NCI-H2196 (cell line): ENCODE measurements at regions not wholly inside any gene's neighbourhood (a gene's known extent, or its start where the extent isn't known, plus 50 kb on each side); places are given as distances from the start of the nearest gene placed in this dataset.
"Not testable (repeated sequence)": the region's sequence is repeated elsewhere in the genome, so short reads cannot be mapped to it uniquely, and the experiment has no call there.

ENCODE experiments used
- DNase-seq: peaks from one replicate; lab custom pipeline; 2025; ENCODE audit not compliant: unreplicated experiment; lab: John Stamatoyannopoulos, UW

DNA sequence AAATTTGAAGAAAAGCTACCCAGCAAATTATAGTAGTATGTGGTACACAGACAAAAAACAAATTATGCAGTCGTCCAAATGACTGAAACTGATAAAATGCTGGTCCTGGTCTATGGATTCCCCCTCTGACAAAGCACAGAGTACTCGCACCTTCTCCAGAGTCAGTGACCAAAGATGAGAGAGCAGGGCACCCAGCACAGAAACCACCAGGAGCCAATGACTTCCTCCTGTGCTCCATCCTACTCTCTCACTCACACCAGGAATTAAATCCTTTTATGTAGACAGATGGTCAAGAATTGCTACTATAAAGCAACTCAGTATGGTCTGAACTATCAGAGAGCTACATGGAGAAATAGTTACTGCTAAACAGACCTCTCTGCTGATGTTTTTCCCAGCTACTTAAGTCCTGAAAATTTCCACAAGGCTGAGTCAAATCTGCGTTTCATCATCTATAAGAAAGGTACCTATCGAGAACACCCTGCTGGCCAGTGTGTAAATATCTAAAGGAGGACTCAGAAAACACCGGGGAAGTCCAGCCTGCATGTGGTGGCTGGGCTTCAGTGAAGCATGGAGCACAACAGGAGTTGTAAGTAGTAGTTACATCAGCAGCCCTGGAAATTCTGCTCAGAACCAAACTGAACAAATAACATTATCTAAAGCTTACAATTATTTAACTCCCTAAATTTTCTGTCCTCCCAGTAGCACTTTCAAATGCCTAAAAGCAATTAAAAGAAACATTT lies 84.5 kb upstream of the FBXO28 start:
- not testable (repeated sequence) for DNase-seq

DNA sequence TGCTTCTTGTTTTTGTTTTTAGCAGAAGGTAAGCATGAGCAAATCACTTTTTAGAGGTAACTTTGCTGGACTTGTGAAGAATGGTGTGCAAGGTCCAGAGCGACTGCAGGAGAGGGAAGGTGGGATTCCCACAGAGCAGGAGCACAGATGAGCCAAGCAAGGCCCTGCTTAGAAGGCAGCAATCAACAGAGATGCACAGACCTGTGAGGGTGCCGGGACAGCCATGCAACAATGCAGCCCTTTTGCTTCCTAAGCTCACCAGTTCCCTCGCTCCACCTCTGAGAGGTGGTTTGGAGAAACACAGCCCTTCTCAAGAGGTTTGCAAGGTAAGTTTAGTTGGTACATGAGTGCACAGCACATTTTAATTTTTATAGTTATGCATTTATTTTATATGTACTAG lies 85.1 kb upstream of the FBXO28 start:
- not testable (repeated sequence) for DNase-seq

DNA sequence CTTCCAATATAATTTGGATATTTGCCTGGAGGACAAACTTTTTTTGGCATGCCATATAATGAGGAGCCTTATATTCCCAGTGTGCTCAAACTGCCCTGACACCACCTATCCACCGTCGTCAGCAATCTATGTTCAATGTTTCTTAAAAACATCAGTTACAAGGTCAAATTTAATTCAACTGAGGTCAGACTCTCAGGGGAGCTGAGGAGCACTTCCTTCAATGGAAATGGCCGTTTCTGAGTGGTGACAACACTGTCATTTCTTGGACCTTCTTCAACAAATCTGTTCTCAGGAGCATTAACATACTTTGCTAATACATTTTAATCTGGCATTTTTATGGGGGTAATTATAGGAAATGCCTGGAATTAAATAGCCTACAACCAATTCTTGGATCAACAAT lies 90.8 kb upstream of the FBXO28 start:
- DNase-seq: not testable (repeated sequence)

DNA sequence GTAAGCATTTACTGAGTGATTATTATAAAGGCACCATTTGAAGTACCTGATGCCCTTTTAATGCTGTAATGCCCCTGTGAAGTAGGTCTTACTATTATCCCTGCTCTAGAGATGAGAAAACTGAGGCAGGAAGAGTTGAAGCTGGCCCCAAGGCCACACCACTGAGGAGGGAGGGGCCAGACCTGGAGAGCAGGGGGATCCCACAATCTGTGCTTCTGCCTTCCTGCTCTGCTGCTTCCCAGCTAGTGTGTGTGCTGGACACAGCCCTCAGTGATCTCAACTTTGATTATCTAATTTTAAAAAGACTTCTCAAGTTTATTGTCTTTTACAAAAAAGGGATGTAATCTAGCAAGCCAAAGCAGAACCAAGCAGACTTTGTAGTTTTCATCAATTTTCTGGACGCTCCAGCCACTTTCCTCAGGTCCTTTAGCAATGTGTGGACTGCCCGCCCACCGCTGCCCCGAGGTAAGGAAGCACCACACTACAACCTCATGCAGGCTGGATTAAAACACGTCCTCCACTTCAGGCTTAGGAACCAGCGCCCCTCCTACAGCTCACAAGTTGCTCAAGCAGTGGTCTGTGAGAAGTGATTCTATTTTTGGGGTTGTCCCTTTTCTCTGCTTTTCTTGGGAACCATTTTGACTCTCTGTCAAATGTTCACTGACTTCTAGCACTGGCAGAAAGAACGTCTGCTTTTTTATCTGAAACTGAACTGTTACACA lies 91.5 kb upstream of the FBXO28 start:
- not testable (repeated sequence) for DNase-seq

DNA sequence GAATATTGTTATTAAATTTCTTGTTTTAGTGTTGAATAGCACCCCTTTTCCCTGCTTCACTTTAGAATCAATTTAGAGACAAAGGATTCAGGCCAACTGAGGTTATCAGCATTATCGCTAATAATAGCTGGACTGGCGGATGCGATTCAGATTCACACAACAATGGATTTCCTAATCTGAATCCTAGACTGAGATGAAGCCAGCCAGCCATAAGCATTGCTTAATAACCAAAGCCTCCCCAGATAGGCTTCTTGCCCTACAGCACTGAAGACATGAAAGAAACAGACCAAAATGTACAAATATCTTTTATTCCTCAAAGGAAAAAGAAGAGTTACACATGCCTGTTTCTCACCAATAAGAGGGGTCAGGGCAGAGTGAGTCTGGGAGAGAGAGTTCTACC lies 94.0 kb upstream of the FBXO28 start:
- not testable (repeated sequence) for DNase-seq

DNA sequence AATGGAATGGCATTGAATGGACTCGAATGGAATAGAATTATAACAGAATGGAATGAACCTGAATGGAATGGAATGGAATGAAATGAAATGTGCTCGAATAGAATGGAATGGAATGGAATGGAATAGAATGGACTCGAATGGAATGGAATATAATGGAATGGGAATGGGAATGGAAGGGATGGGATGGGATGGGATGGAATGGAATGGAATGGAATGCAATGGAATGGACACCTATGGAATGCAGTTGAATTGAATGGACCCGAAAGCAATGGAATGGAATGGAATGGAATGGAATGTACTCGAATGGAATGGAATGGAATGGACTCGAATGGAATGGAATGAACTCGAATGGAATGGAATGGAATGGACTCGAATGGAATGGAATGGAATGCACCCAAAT lies 98.1 kb upstream of the FBXO28 start:
- not testable (repeated sequence) for DNase-seq

DNA sequence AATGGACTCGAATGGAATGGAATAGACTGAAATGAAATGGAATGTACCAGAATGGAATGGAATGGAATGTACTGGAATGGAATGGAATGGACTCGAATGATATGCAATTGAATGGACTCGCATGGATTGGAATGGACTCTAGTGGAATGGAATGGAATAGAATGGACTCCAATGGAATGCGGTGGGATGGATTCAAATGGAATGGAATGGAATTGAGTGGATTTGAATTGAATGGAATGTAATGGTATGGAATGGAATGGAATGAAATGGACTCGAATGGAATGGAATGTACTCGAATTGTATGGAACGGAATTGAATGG lies 99.6 kb upstream of the FBXO28 start:
- no peak for DNase-seq

DNA sequence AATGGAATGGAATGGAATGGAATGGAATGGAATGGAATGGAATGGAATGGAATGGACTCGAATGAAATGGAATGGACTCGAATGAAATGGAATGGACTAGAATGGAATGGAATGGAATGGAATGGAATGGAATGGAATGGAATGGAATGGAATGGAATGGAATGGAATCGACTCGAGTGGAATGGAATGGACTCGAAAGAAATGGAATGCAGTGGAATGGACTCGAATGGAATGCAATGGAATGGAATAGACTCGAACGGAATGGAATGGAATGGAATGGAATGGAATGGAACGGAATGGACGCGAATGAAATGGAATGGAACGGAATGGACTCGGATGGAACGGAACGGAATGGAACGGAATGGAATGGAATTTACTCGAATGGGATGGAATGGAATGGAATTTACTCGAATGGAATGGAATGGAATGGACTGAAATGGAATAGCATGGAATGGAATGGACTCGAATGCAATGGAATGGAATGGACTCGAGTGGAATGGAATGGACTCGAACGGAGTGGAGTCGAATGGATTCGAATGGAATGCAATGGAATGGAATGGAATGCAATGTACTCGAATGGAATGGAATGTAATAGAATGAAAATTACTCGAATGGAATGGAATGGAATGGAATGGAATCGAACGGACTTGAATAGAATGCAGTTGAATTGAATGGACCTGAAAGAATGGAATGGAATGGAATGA lies 100.1 kb upstream of the FBXO28 start:
- not testable (repeated sequence) for DNase-seq

DNA sequence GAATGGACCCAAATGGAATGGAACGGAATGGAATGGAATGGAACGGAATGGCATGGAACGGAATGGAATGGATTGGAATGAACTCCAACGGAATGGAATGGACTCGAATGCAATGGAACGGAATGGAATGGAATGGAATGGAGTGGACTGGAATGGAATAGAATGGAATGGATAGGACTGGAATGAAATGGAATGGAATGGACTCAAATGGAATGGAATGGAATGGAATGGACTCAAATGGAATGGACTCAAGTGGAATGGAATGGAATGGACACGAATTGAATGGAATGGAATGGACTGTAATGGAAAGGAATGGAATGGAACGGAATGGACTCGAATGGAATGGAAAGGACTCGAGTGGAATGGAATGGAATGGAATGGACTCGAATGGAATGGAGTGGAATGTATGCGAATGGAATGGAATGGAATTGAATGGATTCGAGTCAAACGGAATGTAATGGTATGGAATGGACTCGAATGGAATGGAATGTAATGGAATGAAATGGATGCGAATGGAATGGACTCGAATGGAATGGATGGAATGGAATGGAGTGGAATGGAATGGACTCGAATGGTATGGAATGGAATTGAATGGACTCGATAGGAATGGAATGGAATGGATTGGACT lies 101.0 kb upstream of the FBXO28 start:
- DNase-seq: not testable (repeated sequence)

DNA sequence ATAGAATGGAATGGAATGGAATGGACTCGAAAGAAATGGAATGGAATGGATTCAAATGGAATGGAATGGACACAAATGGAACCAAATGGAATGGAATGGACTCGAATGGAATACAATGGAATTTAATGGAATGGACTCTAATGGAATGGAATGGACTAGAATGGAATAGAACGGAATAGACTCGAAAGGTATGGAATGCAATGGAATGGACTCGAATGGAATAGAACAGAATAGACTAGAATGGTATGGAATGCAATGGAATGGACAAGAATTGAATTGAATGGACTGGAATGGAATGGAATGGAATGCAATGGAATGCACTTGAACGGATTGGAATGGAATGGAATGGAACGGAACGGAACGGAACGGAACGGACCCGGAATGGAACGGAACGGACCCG lies 101.7 kb upstream of the FBXO28 start:
- DNase-seq: not testable (repeated sequence)

DNA sequence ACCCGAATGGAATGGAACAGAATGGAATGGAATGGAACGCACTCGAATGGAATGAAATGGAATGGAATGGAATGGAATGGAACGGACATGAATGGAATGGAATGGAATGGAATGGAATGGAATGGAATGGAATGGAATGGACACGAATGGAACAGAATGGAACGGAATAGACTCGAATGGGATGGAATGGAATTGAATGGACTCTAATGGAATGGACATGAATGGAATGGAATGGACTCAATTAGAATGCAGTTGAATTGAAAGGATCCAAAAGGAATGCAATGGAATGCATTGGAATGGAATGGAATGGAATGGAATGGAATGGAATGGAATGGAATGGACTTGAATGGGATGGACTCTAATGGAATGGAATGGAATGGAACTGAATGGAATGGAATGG lies 102.2 kb upstream of the FBXO28 start:
- not testable (repeated sequence) for DNase-seq

DNA sequence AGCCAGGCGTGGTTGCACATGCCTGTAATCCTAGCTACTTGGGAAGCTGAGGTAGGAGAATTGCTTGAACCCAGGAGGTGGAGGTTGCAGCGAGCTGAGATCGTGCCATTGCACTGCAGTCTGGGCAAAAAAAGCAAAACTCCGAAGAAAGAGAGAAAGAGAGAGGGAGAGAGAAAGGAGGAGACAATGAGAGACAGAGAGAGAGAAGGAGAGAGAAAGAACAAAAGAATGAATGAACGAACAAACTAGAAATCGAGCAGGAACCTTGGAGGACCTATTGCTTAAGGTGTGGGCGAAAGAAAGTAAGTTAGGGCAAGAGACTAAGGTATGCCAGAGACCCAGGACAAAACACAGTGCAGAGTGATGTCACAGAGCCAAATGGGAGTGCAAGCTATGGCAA lies 102.8 kb upstream of the FBXO28 start:
- DNase-seq: not testable (repeated sequence)

DNA sequence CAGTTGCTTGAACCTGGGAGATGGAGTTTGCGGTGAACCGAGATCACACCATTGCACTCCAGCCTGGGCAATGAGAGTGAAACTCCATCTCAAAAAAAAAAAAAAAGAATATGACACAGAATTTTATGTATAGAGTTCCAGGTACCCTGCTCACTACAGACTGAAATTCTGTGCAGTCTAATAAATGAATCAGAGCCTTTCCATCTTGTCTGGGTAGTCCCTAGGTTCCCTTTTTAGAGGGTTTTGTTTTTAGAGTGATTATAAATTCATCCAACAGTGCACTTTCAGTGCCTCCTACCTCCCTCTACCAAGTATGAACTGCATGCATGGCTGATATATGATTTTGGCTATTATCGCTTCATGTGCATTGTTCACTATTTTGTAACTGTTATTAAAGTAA lies 107.9 kb upstream of the FBXO28 start:
- DNase-seq: not testable (repeated sequence)

DNA sequence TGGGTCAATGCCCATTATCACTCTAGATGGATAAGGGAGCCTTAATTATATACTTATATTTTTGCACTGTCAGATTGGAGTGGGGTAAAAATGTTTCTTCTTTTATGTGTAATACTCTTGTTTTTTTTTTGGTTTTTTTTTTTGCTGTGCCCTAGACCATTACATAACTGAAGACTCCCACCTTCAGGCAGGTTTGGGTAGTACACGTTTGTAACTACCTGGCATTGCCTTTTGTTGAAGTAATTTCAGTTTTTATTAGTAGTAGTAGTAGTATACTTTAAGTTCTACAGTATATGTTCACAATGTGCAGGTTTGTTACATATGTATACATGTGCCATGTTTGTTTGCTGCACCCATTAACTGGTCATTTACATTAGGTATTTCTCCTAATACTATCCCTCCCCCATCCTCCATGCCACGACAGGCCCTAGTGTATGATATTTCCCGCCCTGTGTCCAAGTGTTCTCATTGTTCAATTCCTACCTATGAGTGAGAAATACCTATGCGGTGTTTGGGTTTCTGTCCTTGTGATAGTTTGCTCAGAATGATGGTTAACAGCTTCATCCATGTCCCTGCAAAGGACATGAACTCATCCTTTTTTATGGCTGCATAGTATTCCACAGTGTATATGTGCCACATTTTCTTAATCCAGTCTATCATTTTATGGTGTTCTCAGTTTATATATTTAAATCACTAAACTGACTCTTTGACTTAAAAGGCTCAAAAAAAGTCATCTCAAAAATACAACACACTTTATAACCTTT lies 109.2 kb upstream of the FBXO28 start:
- not testable (repeated sequence) for DNase-seq

DNA sequence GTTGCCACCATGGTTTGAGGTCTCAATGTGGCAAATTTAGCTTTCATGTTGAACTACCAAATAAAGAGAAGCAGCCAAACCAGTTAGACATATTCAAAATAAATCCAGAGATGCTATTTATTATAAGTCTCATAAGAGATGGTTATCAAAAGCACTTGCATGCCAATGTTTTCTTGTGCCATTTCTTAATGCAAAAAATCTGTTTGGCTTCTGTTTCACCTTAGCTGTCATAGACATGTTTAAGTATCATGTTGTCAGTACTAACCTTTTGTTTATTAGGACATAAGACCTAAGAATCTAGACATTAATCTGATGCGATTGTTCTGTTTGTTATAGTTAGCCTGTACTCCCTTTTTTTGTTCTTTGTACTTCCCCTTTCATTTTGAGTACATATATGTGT lies 110.0 kb upstream of the FBXO28 start:
- DNase-seq: not testable (repeated sequence)

DNA sequence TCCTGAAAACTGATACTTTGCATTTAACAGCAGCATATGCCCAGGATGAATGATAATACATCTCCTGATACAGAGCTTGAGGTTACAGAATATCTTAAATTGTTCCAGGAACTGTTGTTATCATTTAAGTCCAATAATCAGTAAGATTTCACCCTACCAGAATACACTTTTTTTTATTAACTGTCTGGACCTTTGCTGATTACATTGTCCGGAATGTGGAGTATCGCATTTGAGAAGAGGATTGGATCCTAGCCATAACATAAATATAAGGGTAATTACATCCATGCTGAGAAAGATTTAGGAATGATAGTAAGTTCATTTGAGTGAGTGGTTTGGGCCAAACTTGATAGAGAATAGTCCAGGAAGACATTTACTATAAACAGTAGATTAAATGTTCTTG lies 112.2 kb upstream of the FBXO28 start:
- DNase-seq: not testable (repeated sequence)

DNA sequence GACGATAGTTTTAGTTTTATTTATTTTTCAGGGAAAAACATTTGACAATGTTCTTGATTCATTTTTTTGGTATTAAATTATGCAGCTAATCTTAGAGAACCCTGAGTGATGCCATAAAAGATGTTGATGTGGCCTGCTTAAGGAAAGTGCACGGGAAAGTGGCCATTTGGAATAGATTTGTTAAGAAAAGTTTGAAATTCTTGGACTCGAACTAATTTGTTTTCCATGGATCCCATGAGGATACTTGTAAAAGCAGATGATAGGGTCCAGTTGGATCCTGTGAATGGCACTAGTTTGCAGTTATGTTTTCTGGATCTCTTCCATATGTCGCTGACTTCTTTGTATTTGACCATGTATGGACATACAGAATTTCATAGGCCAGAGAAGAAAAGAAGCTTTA lies 114.2 kb upstream of the FBXO28 start:
- not testable (repeated sequence) for DNase-seq

DNA sequence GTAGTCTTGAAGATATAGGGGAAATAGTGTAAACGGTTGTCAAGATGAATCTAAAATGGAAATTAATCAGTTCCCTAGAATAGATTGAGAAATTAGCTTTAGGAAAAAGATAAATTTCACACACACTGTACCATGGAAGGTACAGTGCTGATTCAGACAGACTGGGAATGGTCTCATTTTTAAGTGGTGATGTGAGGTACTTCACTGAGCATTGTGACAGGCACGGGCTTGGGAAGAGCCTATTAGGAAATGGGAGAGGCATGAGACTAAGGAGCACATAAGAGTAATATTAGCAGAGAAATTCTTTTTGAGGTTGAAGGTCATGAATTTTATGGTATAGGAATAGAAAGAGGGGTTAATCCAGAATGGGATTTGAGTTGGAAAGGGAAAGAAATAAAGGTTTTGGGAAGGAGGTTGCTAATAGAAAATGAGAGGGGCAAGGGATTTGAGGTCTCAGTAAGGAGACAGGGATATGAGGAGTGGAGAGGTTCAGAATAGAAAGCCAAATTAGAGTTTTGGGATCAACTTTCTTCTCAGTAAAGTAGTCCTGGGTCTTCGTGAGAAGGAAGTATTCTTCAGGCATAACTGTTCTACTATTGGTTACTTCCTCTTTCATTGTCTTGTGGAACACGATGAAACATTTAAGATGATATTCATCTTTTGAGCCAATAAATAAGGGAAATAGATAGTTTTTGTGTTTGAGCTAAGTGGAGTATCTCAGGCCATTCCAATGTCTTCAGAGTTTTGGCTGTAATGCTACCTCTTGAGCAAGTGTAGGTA lies 115.0 kb upstream of the FBXO28 start:
- DNase-seq: not testable (repeated sequence)

DNA sequence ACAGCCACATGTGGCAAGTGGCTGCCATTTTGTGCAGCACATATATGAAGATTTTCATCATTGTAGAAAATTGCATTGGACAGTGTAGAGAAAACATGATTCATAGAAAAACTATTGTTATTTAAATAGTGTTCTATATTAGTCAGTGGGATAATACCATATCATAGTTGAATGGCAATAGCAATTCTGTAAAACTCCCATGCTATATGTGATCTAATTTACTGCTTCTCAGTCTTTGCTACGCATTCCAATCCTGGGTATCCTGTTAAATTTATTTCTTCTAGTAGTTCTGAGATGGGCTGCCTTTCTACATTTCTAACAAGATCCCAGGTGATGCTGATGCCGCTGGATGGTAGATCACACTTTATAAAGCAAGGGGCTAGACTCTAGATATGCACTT lies 117.5 kb upstream of the FBXO28 start:
- not testable (repeated sequence) for DNase-seq
